Ishikawa (cell line): ENCODE measurements at regions not wholly inside any gene's neighbourhood (a gene's known extent, or its start where the extent isn't known, plus 50 kb on each side); places are given as distances from the start of the nearest gene placed in this dataset.

ENCODE experiments used
- CEBPB ChIP-seq: IDR thresholded peaks from 2 replicates; pipeline ENCODE4 v1.6.1; 2012
- CREB1 ChIP-seq: IDR thresholded peaks from 2 replicates; pipeline ENCODE4 v1.6.1; 2012; ENCODE audit warnings: low read depth
- EGR1 ChIP-seq: IDR thresholded peaks from 2 replicates; pipeline ENCODE4 v1.6.1; 2012
- EP300 ChIP-seq: IDR thresholded peaks from 2 replicates; pipeline ENCODE4 v1.6.1; 2012; ENCODE audit warnings: borderline replicate concordance
- FOXM1 ChIP-seq: IDR thresholded peaks from 2 replicates; pipeline ENCODE4 v1.6.1; 2012; ENCODE audit warnings: low read depth, borderline replicate concordance
- MAX ChIP-seq: IDR thresholded peaks from 2 replicates; pipeline ENCODE4 v1.6.1; 2012
- NFIC ChIP-seq: IDR thresholded peaks from 2 replicates; pipeline ENCODE4 v1.6.1; 2012
- RAD21 ChIP-seq: IDR thresholded peaks from 2 replicates; pipeline ENCODE4 v1.6.1; 2012; ENCODE audit warnings: low read depth
- REST ChIP-seq: IDR thresholded peaks from 2 replicates; pipeline ENCODE4 v1.6.1; 2012; ENCODE audit warnings: low read depth, mild to moderate bottlenecking
- TAF1 ChIP-seq: IDR thresholded peaks from 2 replicates; pipeline ENCODE4 v1.6.1; 2012; ENCODE audit warnings: low read depth, mild to moderate bottlenecking
- TCF12 ChIP-seq: IDR thresholded peaks from 2 replicates; pipeline ENCODE4 v1.6.1; 2012; ENCODE audit warnings: low read depth
- TEAD4 ChIP-seq: IDR thresholded peaks from 2 replicates; pipeline ENCODE4 v1.6.1; 2012
- USF1 ChIP-seq: IDR thresholded peaks from 2 replicates; pipeline ENCODE4 v1.6.1; 2012
- YY1 ChIP-seq: IDR thresholded peaks from 2 replicates; pipeline ENCODE4 v1.6.1; 2012; ENCODE audit warnings: low read depth
- ZBTB7A ChIP-seq: IDR thresholded peaks from 2 replicates; pipeline ENCODE4 v1.6.1; 2012; ENCODE audit warnings: low read depth

- no peak for TF ChIP-seq EGR1
These were observed 141.7 kb downstream of the EDN3 start for GRCh38 chr20:59441860-59442810.

GRCh38 chr20:59443550-59443949 is 143.1 kb downstream of the EDN3 start:
- TF ChIP-seq TCF12 (no peak), ZBTB7A (no peak), REST (no peak), USF1 (no peak), CEBPB (no peak), CREB1 (no peak), NFIC (no peak), TEAD4 (no peak), EP300 (no peak), FOXM1 (no peak), TAF1 (no peak), EGR1 (no peak), YY1 (no peak), MAX (no peak), RAD21 (no peak)

GRCh38 chr20:59446376-59446775 is 146.0 kb downstream of the EDN3 start:
- TF ChIP-seq ZBTB7A: no peak

- TF ChIP-seq EGR1 (no peak), USF1 (no peak)
These were observed 147.8 kb downstream of the EDN3 start for GRCh38 chr20:59448196-59448595.

GRCh38 chr20:59448851-59449444 is 148.5 kb downstream of the EDN3 start:
- TF ChIP-seq CEBPB (no peak), TEAD4 (no peak), USF1 (no peak), MAX (no peak), RAD21 (no peak), YY1 (no peak), TAF1 (no peak), NFIC (no peak), CREB1 (no peak), ZBTB7A (no peak), TCF12 (no peak), EP300 (no peak), FOXM1 (no peak), REST (no peak), EGR1 (no peak)
